ENCODE measurements at regions not wholly inside any gene's neighbourhood (a gene's known extent, or its start where the extent isn't known, plus 50 kb on each side); places are given as distances from the start of the nearest gene placed in this dataset.

DNA sequence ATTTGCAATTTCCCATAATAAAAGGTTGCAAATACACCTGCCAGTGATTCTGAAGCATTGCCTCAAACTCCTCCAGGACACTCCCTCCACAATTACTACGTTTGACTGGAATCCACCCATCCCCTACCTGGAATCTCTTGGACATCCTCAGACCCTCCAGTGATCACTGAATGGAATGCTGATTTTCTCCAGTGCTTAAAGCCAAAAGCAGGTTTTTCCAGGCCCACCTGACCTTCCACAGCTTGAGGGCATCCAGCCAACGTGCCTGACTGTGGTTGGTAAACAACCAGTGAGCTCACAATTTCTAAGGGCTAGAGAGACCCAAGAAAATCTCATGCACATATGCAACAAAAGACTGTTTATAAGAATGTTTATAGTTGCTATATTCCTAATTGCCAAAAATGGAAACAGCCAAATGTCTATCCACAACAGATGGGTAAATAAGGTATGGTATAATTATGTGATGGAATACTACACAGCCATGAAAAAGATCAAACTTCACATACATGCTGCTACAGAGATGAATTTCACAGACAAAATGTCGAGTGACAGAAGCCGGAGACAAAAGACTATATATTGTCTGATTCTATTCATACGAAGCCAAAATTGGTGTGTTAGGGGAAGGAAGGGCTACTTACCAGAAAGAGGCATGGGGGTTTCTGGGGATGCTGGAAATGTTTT lies 147.1 kb upstream of the RREB1 start:
- TF ChIP-seq POLR2AphosphoS5 (IDR thresholded peaks at IDR 0.05; ENCODE audit: low read depth, low read length) (no peak), POLR2A (IDR thresholded peaks at IDR 0.05; ENCODE audit: low read depth, low read length) (no peak)

All from GM12892 (cell line).